ENCODE measurements at regions not wholly inside any gene's neighbourhood (a gene's known extent, or its start where the extent isn't known, plus 50 kb on each side); places are given as distances from the start of the nearest gene placed in this dataset.

DNA sequence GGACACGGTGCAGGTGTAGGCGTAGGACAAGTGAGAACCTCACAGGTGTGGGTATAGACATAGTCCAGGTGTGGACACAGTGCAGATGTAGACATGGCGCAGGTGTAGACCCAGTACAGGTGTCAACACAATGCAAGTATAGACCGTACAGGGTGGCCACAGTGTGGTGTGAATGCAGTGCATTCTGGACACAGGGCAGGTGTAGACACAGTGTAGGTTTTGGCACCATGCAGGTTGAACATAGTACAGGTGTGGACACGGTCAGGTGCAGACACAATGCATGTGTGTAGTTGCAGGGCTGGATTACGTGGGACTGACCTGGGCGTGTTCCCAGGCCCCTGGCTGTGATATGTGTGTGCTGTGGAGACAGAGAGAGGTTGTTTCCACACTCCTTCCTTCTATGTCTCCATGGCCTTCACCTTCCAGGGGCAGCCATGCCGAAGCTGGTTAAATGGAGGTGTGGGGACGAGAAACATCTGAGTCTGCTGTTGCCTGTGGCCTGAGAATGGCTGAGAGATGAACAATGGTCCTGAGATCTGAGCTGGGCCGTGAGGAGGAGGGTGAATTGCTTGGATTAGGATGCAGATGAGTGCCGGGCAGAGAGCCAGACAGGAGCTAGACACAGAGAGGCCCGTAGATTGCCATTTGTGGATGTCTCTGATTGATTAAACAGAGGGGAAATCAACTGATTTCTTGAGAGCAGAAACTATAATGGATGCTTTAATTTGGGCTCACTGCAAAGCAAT is 343.9 kb upstream of the SHH start:
- ChIA-PET POLR2A (no interaction called here), CTCF (no interaction called here)
- intact Hi-C loops (cut with micrococcal nuclease), result no loop called here
- Mint-ChIP-seq H3K4me1 (no peaks in the 10 kb centered on the region), H3K27ac (no peak overlapping the region), H3K9me3 (no peaks in the 10 kb centered on the region), H3K27me3 (no peaks in the 10 kb centered on the region), H3K36me3 (ENCODE audit: low read depth) (no peaks in the 10 kb centered on the region), H3K4me3 (no peak overlapping the region)
- DNase-seq (no peak), ATAC-seq (ENCODE audit: low read depth) (no peak)
- TF ChIP-seq, protein P1, sequence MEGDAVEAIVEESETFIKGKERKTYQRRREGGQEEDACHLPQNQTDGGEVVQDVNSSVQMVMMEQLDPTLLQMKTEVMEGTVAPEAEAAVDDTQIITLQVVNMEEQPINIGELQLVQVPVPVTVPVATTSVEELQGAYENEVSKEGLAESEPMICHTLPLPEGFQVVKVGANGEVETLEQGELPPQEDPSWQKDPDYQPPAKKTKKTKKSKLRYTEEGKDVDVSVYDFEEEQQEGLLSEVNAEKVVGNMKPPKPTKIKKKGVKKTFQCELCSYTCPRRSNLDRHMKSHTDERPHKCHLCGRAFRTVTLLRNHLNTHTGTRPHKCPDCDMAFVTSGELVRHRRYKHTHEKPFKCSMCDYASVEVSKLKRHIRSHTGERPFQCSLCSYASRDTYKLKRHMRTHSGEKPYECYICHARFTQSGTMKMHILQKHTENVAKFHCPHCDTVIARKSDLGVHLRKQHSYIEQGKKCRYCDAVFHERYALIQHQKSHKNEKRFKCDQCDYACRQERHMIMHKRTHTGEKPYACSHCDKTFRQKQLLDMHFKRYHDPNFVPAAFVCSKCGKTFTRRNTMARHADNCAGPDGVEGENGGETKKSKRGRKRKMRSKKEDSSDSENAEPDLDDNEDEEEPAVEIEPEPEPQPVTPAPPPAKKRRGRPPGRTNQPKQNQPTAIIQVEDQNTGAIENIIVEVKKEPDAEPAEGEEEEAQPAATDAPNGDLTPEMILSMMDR (IDR thresholded peaks at IDR 0.05), result no peak

DNA sequence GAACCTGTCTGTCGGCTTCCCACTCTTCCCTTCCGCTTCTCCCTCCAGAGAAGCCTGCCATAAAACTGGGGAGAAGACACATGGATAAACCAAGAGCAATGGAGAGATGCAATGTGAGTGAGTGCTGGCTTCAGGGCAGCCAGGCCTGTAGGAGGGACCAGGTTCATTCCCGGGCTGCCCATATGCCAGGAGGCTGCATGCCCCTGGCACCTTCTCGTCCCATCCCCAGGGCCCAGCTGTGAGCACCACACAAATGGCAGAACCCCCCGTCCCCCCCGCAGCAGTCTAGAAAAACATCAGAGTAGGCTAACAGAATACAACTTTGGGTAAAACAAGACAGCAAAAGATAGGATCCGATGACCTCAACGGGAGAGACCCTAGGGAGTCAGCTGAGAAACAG is 341.3 kb upstream of the SHH start:
- CTCF ChIA-PET, result no interaction called here
- TF ChIP-seq, protein P1 (IDR thresholded peaks at IDR 0.05), result no peak

DNA sequence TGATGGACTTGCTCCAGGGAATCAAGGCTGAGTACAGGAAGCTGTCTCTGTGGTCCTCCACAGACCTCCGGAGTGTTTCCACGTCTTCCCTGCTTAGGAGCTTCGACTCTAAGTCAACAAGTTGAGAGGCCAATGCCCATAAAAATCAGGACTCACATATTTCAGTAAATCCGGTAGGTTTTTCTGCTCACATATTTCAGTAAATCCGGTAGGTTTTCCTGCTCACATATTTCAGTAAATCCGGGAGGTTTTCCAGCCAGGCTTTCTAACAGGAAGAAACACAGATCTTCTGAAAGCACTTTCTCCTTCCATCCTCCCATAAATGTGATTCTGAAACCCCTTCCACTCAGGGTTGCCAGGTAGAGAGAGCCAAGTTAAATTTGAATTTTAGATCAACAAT is 340.1 kb upstream of the SHH start:
- Mint-ChIP-seq H3K9me3 (no peaks in the 10 kb centered on the region), H3K4me1 (no peaks in the 10 kb centered on the region), H3K27me3 (no peaks in the 10 kb centered on the region), H3K4me3 (no peak overlapping the region), H3K36me3 (ENCODE audit: low read depth) (no peaks in the 10 kb centered on the region), H3K27ac (no peak overlapping the region)
- ATAC-seq (ENCODE audit: low read depth) (no peak), DNase-seq (no peak)
- TF ChIP-seq, protein P1 (IDR thresholded peaks at IDR 0.05), result no peak
- intact Hi-C loops (cut with micrococcal nuclease), result no loop called here
- ChIA-PET CTCF (no interaction called here), POLR2A (no interaction called here)

More for the DNA sequence above, 341.3 kb upstream of the SHH start:
- Mint-ChIP-seq H3K9me3 (no peaks in the 10 kb centered on the region), H3K36me3 (ENCODE audit: low read depth) (no peaks in the 10 kb centered on the region), H3K27ac (no peak overlapping the region), H3K4me3 (no peak overlapping the region), H3K4me1 (no peaks in the 10 kb centered on the region), H3K27me3 (no peaks in the 10 kb centered on the region)
- DNase-seq, result no peak
- POLR2A ChIA-PET, result no interaction called here
- no peak for ATAC-seq (ENCODE audit: low read depth)
- intact Hi-C loops (cut with micrococcal nuclease), result no loop called here

DNA sequence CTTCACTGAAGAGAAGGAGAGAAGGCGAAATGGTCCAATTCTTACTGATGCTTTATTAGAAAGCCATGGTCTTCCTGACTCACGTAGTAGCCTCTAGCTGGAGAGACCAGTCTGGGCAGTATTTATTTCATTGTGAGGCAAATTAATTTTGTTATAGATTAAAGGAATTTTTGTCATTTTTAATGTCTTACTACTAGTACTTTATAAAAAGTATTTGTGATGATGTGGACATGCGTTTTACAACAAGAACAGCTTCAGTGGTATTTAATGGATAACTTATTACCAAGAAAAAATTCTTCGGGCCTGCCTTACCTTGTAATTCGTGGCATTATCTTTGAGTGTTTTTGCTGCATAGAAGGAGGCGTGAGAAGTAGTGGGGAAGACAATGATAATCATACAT is 339.4 kb upstream of the SHH start:
- intact Hi-C loops (cut with micrococcal nuclease), result no loop called here
- no peaks in the 10 kb centered on the region for H3K36me3 Mint-ChIP-seq (ENCODE audit: low read depth)
- CTCF ChIA-PET, result no interaction called here

DNA sequence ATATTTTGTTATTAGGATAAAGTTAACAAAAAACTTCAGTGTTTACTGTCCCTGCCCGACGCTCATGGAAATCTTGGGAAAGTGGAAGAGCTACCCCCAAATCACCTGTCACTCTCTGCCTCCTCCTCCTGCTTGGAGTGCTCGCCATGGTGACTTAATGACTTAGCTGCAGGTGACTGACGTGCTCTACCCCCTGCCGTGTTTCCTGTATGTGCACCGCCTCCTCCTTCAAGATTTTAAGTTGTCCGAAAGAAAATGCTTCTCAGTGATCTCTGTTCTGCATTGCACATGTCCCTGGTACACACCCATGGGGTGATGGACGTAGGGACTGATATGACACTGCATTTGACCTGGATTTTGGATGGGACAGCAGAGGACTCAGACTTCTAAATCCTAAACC is 338.8 kb upstream of the SHH start:
- TF ChIP-seq, protein P1 (IDR thresholded peaks at IDR 0.05), result no peak
- Mint-ChIP-seq H3K27me3 (no peaks in the 10 kb centered on the region), H3K4me1 (no peaks in the 10 kb centered on the region), H3K36me3 (ENCODE audit: low read depth) (no peaks in the 10 kb centered on the region), H3K4me3 (no peak overlapping the region), H3K9me3 (no peaks in the 10 kb centered on the region), H3K27ac (no peak overlapping the region)
- ChIA-PET CTCF (no interaction called here), POLR2A (no interaction called here)
- intact Hi-C loops (cut with micrococcal nuclease), result no loop called here
- DNase-seq (no peak), ATAC-seq (ENCODE audit: low read depth) (no peak)

More for the DNA sequence above, 339.4 kb upstream of the SHH start:
- POLR2A ChIA-PET, result no interaction called here
- Mint-ChIP-seq H3K4me3 (no peak overlapping the region), H3K9me3 (no peaks in the 10 kb centered on the region), H3K27ac (no peak overlapping the region), H3K27me3 (no peaks in the 10 kb centered on the region), H3K4me1 (no peaks in the 10 kb centered on the region)
- no peak for ATAC-seq (ENCODE audit: low read depth)
- DNase-seq, result no peak
- TF ChIP-seq, protein P1 (IDR thresholded peaks at IDR 0.05), result no peak

Data from activated B cell treated with CpG ODN at 0.5 μM for 24 hours (primary cell).